C4-2B (cell line): ENCODE measurements at regions not wholly inside any gene's neighbourhood (a gene's known extent, or its start where the extent isn't known, plus 50 kb on each side); places are given as distances from the start of the nearest gene placed in this dataset.

ENCODE experiments used
- ZFX ChIP-seq: fragments of 450-650 bp; IDR thresholded peaks from 2 replicates; pipeline ENCODE4 v1.6.1; 2017
- TF ChIP-seq, protein P1 (sequence below): fragments of 450-650 bp; conservative IDR thresholded peaks from 2 replicates; pipeline ENCODE4 v1.5.1; 2017; ENCODE audit warnings: mild to moderate bottlenecking

GRCh38 chr7:115603416-115603815 is 427.1 kb downstream of the TFEC start:
- TF ChIP-seq, protein P1, sequence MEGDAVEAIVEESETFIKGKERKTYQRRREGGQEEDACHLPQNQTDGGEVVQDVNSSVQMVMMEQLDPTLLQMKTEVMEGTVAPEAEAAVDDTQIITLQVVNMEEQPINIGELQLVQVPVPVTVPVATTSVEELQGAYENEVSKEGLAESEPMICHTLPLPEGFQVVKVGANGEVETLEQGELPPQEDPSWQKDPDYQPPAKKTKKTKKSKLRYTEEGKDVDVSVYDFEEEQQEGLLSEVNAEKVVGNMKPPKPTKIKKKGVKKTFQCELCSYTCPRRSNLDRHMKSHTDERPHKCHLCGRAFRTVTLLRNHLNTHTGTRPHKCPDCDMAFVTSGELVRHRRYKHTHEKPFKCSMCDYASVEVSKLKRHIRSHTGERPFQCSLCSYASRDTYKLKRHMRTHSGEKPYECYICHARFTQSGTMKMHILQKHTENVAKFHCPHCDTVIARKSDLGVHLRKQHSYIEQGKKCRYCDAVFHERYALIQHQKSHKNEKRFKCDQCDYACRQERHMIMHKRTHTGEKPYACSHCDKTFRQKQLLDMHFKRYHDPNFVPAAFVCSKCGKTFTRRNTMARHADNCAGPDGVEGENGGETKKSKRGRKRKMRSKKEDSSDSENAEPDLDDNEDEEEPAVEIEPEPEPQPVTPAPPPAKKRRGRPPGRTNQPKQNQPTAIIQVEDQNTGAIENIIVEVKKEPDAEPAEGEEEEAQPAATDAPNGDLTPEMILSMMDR = peak; percentile 51
- no peak for TF ChIP-seq ZFX
